IgD-negative memory B cell (primary cell): ENCODE measurements at regions not wholly inside any gene's neighbourhood (a gene's known extent, or its start where the extent isn't known, plus 50 kb on each side); places are given as distances from the start of the nearest gene placed in this dataset.

Experiments
- H3K27ac Mint-ChIP-seq, 3 donors: one replicate each; pipeline ENCODE4 v1.8.0; 2020 to 2022; ENCODE audit warnings: mild to moderate bottlenecking in 3 of 3, mixed read lengths in 3 of 3, moderate library complexity in 1 of 3
- H3K27me3 Mint-ChIP-seq: one replicate; pipeline ENCODE4 v1.8.0; 2021; ENCODE audit warnings: mixed read lengths
- H3K36me3 Mint-ChIP-seq: one replicate; pipeline ENCODE4 v1.8.0; 2020; ENCODE audit warnings: mild to moderate bottlenecking, mixed read lengths
- H3K4me1 Mint-ChIP-seq, 3 donors: one replicate each; pipeline ENCODE4 v1.8.0; 2020 to 2022; ENCODE audit warnings: mixed read lengths in 3 of 3, mild to moderate bottlenecking in 1 of 3
- H3K4me3 Mint-ChIP-seq, 4 donors: one replicate each; pipeline ENCODE4 v1.8.0; 2020 to 2022; ENCODE audit warnings: mild to moderate bottlenecking in 4 of 4, mixed read lengths in 4 of 4, moderate library complexity in 3 of 4
- H3K9me3 Mint-ChIP-seq, 3 donors: one replicate each; pipeline ENCODE4 v1.8.0; 2020 to 2021; ENCODE audit warnings: mixed read lengths in 3 of 3, mild to moderate bottlenecking in 1 of 3

DNA sequence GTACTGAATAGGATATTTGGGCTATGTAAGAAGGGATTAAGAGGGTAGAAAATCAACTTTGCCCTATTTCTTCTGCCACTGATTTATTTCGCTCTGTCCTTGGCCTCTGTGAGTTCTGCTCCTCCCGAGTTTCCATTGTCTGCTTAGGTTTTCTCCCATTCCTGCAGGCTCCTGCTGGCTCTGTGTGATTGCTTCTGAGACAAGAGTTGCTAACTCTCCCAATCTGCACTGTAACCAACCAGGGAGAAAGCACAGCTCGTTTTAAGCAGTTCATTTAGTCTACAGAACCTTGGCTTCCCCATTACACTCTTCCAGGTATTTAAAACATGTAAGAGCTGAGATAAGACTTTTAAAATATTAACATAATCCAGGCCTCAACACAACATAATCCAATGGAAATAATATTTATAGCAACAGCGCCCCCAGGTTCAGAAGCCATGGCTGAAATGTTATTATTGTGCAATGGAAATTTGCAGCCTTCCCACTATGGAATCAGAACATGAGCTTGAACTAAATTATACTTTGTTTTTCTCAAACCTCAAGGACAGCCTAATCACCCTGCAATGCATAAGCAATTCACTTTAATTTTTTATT is 203.5 kb downstream of the ERCC6L2 start:
- no peak overlapping the region for H3K4me3 Mint-ChIP-seq
- H3K27me3 Mint-ChIP-seq: peaks cover 4% of the 10 kb centered on the region
- H3K27ac Mint-ChIP-seq: no peak overlapping the region
- no peaks in the 10 kb centered on the region for H3K36me3 Mint-ChIP-seq
- H3K9me3 Mint-ChIP-seq: no peaks in the 10 kb centered on the region
- H3K4me1 Mint-ChIP-seq: no peaks in the 10 kb centered on the region

DNA sequence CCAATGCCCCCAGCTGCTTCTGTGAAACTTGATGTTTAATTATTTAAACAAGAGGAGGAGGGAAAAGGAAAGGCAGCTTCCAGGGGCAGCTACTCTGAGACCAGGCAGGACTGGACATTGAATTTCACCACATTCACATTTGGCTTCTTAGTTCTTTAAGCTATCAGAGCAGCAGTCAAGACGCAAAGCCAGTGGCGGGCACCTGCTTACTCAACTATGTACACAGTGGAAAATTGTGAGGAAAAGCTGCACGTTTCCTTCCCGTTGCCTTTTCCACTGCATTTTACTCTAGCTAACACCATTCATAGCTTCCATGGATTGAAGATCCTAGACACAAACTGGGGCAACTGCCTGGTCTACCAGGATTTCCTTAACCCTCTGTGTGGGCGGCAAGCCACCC is 200.3 kb downstream of the ERCC6L2 start:
- Mint-ChIP-seq H3K27ac (no peak overlapping the region), H3K4me1 (no peaks in the 10 kb centered on the region), H3K27me3 (no peaks in the 10 kb centered on the region), H3K9me3 (no peaks in the 10 kb centered on the region), H3K36me3 (no peaks in the 10 kb centered on the region), H3K4me3 (no peak overlapping the region)

DNA sequence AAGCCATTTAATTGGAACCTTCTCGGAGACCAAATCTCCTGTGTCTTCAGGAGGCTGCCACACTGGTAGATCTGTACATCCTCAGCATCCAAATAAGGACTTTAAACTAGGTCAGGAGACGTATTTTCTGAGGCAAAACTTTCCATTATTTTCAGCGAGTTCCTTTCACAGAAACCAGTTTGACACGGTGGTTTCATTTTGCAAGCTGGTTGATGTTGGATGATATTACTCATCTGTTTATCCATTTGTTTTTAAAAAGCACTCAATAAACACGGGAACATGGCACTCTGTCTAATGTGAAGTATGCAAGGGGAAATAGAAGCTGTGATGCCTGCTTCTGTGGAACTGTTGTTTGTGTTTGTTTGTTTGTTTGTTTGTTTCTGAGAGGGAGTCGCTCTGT is 199.6 kb downstream of the ERCC6L2 start:
- H3K4me1 Mint-ChIP-seq: no peaks in the 10 kb centered on the region

DNA sequence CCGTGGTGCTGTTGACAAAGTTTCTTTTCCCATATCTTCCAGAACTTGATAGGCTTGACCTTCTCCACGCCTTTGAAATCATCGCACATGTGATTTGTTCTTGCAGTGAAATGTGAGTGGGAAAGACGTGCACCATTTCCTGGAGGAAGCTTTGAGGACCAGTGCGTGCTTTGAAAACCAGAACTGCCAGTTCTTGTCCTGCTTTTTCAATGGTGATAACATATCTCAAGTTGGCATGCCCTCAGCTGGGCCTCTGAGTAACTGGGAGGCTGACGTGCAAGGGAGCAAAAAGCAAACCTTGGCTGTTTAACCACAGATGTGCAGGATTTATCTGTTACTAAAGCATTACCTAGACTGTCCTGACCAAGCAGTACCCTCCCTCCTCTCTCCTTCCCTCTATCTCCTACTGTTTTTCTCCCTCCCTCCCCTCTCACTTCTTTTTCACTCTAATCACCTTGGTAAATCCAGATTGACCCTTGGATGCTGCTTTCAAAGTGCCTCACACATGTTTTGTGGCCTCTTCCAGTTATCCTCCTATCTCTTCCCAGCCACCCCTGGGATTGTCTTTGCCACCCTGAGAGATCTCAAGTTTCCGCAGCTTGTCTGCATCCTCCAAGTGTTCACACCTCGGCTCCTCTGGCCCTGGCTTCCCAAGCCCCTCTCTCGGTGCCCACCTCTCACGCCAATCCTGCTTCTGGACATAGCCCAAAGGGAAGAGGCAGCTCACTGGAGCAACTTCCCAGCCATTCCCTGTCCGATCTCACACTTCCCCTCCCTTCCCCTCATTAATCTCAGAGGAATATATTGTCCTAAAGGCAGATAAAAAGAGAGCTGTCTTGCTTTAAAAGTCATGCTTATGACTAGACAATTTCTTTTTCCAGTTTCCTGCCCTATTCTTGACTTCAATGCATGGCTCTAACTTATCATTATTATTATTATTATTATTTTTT is 198.3 kb downstream of the ERCC6L2 start:
- no peaks in the 10 kb centered on the region for H3K36me3 Mint-ChIP-seq
- H3K27me3 Mint-ChIP-seq: no peaks in the 10 kb centered on the region
- H3K9me3 Mint-ChIP-seq: no peaks in the 10 kb centered on the region
- no peak overlapping the region for H3K27ac Mint-ChIP-seq
- H3K4me3 Mint-ChIP-seq: no peak overlapping the region
- H3K4me1 Mint-ChIP-seq: no peaks in the 10 kb centered on the region

More for the DNA sequence above, 199.6 kb downstream of the ERCC6L2 start:
- no peaks in the 10 kb centered on the region for H3K27me3 Mint-ChIP-seq
- no peaks in the 10 kb centered on the region for H3K9me3 Mint-ChIP-seq
- no peaks in the 10 kb centered on the region for H3K36me3 Mint-ChIP-seq
- no peak overlapping the region for H3K4me3 Mint-ChIP-seq
- H3K27ac Mint-ChIP-seq: no peak overlapping the region

DNA sequence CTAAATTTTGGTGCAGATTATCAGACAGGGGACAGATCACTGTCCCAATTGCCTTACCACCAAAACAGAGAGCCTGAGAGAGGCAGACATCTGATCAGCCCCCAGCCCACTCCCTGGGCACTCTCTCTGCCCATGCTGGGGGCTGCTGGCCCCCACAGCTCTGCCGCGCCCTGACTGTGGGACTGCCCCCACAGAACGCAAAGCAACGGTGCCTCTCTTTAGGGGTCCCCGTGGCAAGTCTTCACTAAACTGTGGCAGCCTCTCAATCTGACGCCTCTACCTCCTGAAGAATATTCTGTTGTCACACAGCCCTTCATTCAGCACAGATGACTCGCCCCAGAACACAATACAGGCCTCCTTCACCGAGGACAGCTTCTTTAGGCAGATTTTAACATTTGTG is 197.4 kb downstream of the ERCC6L2 start:
- H3K9me3 Mint-ChIP-seq: no peaks in the 10 kb centered on the region
- H3K27ac Mint-ChIP-seq: no peak overlapping the region
- no peaks in the 10 kb centered on the region for H3K27me3 Mint-ChIP-seq
- no peak overlapping the region for H3K4me3 Mint-ChIP-seq
- H3K36me3 Mint-ChIP-seq: no peaks in the 10 kb centered on the region
- no peaks in the 10 kb centered on the region for H3K4me1 Mint-ChIP-seq

DNA sequence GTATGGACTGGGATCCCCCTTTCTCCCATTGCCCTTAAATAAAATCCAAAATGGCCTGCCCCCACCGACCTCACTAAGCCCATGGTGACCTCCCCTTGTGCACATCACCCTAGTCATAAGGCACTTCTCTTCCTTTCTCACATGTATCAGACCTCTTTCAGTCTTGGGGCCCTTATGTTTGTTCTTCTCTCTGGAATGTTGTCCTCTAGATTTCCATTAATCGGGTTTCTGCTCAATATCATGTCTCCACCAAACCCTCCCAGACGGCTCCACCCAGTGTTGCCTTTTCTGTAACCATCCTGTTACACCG is 196.3 kb downstream of the ERCC6L2 start:
- no peaks in the 10 kb centered on the region for H3K9me3 Mint-ChIP-seq
- H3K27me3 Mint-ChIP-seq: no peaks in the 10 kb centered on the region
- no peaks in the 10 kb centered on the region for H3K4me1 Mint-ChIP-seq
- H3K27ac Mint-ChIP-seq: peak overlapping the region in 1 of 3 donors; percentile 61
- H3K36me3 Mint-ChIP-seq: no peaks in the 10 kb centered on the region
- no peak overlapping the region for H3K4me3 Mint-ChIP-seq

DNA sequence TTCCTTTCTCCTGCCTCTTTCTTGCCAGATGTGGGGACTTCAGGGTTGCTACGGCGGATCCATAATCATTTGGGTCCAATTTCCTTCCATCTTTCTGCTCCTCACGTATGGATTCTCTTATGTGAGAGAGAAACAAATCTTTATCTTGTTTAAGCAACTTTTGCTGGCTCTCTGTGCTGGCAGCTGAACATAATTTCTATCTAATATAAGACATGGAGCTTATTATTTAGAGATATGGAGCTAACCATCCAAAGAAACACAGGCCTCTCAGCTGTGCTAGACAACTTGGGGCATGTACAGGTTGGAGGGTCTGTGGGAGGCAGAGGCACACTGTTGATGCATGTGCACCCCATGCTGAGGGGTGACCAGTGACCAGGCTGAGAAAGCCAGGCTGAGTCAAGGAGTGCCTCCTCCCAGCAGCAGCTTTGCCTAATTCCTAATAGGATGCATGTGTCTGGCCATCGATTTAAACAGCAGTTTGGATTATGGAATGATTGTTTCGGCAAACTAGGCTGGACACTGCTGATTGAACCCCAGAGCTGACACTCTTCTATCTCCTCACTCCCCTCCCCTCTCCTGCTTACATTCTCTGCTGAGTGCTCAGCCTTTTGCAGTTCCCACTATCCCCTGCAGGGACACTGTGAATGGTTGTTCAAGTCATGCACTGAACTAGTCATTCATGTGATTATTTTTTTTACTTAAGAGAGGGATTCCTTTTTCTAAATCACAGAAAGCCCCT is 195.8 kb downstream of the ERCC6L2 start:
- no peaks in the 10 kb centered on the region for H3K36me3 Mint-ChIP-seq
- no peak overlapping the region for H3K4me3 Mint-ChIP-seq
- no peaks in the 10 kb centered on the region for H3K9me3 Mint-ChIP-seq
- no peaks in the 10 kb centered on the region for H3K4me1 Mint-ChIP-seq
- no peak overlapping the region for H3K27ac Mint-ChIP-seq
- no peaks in the 10 kb centered on the region for H3K27me3 Mint-ChIP-seq

DNA sequence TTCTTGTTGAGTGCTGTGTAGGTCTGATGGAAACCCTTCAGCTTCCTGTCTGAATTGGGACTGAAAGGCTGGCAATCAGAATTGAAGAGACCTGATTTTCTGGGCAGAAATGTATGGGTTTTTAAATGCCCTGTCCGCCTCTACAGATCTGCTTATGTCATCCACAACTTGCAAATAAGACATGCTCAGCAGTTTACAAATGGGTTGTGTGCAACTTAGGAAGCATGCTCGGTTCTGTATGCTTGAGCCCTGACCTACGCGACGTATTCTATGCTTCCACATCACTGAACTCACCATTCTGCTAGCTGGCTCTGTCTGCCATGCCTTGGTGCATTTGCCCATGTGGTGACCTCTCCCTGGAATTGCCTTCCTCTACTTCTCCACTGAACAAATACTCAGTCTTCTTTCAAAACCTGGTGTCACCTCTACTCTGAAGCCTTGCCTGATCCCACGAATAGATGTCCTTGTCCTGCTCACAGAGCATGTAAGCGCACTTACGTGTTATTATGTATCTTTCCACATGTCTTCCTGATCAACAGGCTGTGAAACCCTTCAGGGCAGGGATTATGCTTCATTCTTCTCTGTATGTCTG is 194.2 kb downstream of the ERCC6L2 start:
- Mint-ChIP-seq H3K36me3 (no peaks in the 10 kb centered on the region), H3K27ac (no peak overlapping the region), H3K4me1 (no peaks in the 10 kb centered on the region), H3K4me3 (no peak overlapping the region), H3K27me3 (peaks cover 7% of the 10 kb centered on the region), H3K9me3 (no peaks in the 10 kb centered on the region)

DNA sequence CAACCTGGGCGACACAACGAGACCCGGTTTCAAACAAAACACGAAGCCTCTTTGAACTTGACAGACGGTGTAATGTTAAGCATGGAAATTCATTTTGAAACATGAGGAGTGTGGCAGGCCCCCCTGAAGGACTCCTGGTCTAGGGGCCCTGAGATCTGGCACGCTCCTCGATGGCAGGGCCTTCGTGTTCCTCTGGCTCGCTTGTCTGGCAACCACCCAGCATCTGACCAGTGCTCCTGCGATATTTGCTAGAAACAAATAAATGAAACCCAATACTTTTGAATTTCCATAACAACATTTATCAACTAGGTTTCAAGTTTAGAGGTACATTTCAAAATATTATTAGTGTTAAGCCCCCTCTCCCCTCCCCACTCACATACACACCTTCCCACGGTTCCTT is 193.0 kb downstream of the ERCC6L2 start:
- no peaks in the 10 kb centered on the region for H3K36me3 Mint-ChIP-seq
- no peaks in the 10 kb centered on the region for H3K4me1 Mint-ChIP-seq
- H3K4me3 Mint-ChIP-seq: no peak overlapping the region
- H3K27me3 Mint-ChIP-seq: peaks cover 7% of the 10 kb centered on the region
- no peaks in the 10 kb centered on the region for H3K9me3 Mint-ChIP-seq
- no peak overlapping the region for H3K27ac Mint-ChIP-seq

DNA sequence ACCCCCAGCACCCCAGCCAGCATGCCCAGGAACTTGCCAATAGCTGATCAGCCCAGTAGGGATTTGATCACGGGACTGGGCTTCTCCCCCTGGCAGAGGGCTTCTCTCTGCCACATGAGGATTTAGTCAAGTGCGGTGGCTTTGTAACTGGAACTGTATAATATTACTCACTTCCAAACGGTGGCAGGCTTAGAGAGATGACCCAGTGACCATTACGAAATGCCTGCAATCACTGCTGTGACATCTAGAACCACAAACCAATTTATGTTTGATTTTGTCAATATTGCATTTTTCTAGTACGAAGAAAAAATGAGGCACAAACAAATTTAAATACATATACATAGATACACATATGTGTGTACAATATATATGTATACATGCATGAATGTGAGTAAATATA is 192.1 kb downstream of the ERCC6L2 start:
- no peak overlapping the region for H3K4me3 Mint-ChIP-seq
- H3K4me1 Mint-ChIP-seq: no peaks in the 10 kb centered on the region
- no peaks in the 10 kb centered on the region for H3K36me3 Mint-ChIP-seq
- no peak overlapping the region for H3K27ac Mint-ChIP-seq
- no peaks in the 10 kb centered on the region for H3K9me3 Mint-ChIP-seq
- H3K27me3 Mint-ChIP-seq: peaks cover 7% of the 10 kb centered on the region

DNA sequence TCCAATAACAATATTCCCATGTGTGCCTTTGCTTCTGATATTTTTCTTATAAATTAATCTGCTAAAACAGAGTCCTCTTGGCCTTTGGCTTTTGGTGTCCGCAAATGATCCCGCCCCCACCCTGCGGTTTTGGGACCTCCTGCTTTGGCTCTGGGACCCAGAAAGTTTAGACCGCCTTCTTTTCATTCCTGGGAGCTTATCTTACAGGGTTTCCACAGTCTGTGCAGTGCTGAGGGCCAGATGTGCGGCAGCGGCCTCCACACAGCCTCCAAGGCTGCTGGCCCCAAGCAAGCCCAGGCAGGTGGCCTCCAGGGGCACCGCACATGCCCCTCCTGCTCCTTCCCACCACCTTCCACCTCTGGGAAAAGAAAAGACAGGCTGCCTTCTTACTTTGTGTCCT is 191.5 kb downstream of the ERCC6L2 start:
- Mint-ChIP-seq H3K36me3 (no peaks in the 10 kb centered on the region), H3K4me3 (no peak overlapping the region), H3K9me3 (no peaks in the 10 kb centered on the region), H3K27me3 (peaks cover 7% of the 10 kb centered on the region), H3K27ac (no peak overlapping the region), H3K4me1 (no peaks in the 10 kb centered on the region)

DNA sequence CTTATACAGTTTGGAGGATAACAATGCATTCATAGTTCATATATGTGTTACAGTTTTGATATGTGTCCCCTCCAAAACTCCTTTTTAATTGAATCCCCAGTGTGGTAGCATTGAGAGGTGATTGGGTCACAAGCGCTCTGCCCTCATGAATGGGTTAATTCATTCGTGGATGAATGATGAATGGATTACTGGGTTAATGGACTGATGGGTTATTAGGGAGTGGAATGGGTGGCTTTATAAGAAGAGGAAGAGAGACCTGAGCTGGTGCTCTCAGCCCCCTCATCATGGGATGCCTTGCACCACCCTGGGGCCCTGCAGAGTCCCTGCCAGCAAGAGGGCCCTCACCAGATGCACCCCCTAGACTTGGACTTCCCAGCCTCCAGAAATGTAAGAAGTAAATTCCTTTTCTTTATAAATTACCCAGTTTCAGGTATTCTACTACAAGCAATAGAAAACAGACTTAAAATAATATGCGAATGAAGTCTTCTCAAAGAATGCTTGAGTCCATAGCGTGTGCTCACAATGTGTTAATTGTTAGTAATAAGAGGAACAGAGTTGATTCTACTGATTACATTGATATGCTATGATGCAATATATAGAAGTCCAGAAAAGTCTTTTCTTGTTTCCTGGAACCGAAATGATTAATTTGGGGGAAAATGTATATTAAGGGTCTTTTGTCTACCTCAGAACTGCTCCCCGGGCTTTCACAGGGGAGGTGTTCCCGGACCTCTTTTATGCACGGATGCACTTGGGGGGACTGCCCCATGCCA is 190.2 kb downstream of the ERCC6L2 start:
- Mint-ChIP-seq H3K27ac (no peak overlapping the region), H3K9me3 (no peaks in the 10 kb centered on the region), H3K36me3 (no peaks in the 10 kb centered on the region), H3K27me3 (peaks cover 9% of the 10 kb centered on the region), H3K4me1 (no peaks in the 10 kb centered on the region), H3K4me3 (no peak overlapping the region)

DNA sequence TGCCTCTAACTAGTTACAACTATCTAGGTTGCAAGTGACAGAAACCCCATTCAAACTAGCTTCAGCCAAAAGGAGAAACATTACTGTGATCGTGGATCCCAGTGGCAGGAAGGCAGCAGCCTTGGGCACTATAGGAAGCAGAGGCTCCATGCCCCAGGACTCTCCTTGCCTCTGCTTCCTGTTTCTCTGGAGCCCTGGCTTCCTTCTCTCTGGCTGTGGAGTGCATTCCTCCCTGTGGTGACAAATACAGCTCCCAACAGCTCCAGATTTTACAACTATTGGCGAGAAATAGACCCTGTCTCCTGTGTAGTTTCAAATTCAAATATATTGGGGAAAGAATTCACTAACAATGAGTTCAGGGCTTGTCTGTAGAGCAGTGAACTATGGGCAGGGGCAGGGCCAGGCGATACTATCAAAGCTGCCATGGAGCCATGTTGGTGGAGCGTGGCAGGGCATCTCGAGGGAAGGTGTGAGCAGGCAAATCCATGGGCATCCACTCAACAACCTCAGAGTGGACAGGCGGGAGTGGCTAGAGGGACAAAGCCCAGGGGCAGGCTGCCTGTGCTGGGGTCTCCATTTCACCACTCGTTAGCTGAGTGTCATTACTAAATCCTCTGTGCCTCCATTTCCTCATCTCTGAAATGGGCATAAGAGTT is 189.5 kb downstream of the ERCC6L2 start:
- Mint-ChIP-seq H3K4me1 (no peaks in the 10 kb centered on the region), H3K36me3 (no peaks in the 10 kb centered on the region), H3K27ac (no peak overlapping the region), H3K9me3 (no peaks in the 10 kb centered on the region), H3K4me3 (no peak overlapping the region), H3K27me3 (peaks cover 9% of the 10 kb centered on the region)

DNA sequence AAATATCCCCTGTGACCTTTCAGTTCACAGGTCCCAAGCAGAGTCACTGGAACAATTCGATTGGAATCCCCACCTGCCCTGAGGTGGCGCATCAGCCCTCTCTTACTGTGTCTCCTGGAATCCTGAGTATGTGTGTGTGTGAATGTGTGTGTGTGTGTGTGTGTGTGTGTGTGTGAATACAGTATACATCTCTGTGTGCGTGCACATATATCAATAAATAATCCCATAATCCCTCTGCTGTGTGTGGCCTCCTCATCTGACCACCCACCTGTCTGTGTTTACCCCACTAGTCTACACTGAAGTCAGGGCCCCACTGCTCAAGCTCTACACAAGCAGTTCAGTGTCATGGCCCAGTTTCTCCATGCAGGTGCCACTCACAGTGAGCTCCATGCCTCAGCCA is 187.4 kb downstream of the ERCC6L2 start:
- H3K27ac Mint-ChIP-seq: no peak overlapping the region
- H3K36me3 Mint-ChIP-seq: no peaks in the 10 kb centered on the region
- H3K4me1 Mint-ChIP-seq: peaks cover 0 to 4% (median 0%) of the 10 kb centered on the region in 3 donors
- H3K9me3 Mint-ChIP-seq: peaks cover 0 to 2% (median 2%) of the 10 kb centered on the region in 3 donors
- H3K27me3 Mint-ChIP-seq: peaks cover 9% of the 10 kb centered on the region
- no peak overlapping the region for H3K4me3 Mint-ChIP-seq
